Thoracic aorta (tissue), 2 donors: ENCODE measurements at regions not wholly inside any gene's neighbourhood (a gene's known extent, or its start where the extent isn't known, plus 50 kb on each side); places are given as distances from the start of the nearest gene placed in this dataset.

Experiments
- ATAC-seq: fragments of 150-250 bp; one replicate; pipeline ENCODE4 v1.8.0; 2017; ENCODE audit warnings: low read depth; ENCODE audit not compliant: insufficient number of reproducible peaks, low FRiP score
- DNase-seq: peaks from one replicate; pipeline ENCODE4 v3.0.0-alpha.2; 2020; ENCODE audit warnings: low spot score
- H3K27ac ChIP-seq, 2 donors: fragments of 200-600 bp; sonication (generic); 1 replicate in 1 of 2; 2 replicates in 1 of 2; pipeline ENCODE4 v1.5.1; 2016; ENCODE audit warnings: mild to moderate bottlenecking in 2 of 2, moderate library complexity in 2 of 2
- H3K27me3 ChIP-seq: fragments of 200-600 bp; sonication (generic); replicated peaks from 2 replicates; pipeline ENCODE4 v1.6.0; 2016; ENCODE audit warnings: mild to moderate bottlenecking; ENCODE audit not compliant: insufficient read depth
- H3K36me3 ChIP-seq: fragments of 200-600 bp; sonication (generic); one replicate; pipeline ENCODE4 v1.5.1; 2016
- H3K4me1 ChIP-seq, 2 donors: fragments of 200-600 bp; sonication (generic); 1 replicate in 1 of 2; 2 replicates in 1 of 2; pipeline versions ENCODE4 v1.5.1 to v1.6.0; 2016; ENCODE audit warnings: low read depth in 2 of 2, mild to moderate bottlenecking in 1 of 2; ENCODE audit not compliant: control insufficient read depth in 1 of 2
- H3K4me3 ChIP-seq: fragments of 200-600 bp; sonication (generic); 2 replicates; pipeline ENCODE4 v1.5.1; 2016; ENCODE audit warnings: mild to moderate bottlenecking
- H3K9me3 ChIP-seq: fragments of 200-600 bp; sonication (generic); 2 replicates; pipeline ENCODE4 v1.5.1; 2016
- CTCF ChIP-seq: fragments of 200-600 bp; sonication (generic); IDR thresholded peaks from one replicate; pipeline ENCODE4 v1.5.1; 2019; ENCODE audit warnings: antibody characterized with exemption

GRCh38 chr7:84462259-84462658 is 267.7 kb upstream of the SEMA3A start:
- ATAC-seq (no peak), DNase-seq (no peak)
- H3K4me1 ChIP-seq: no peaks in the 10 kb centered on the region

GRCh38 chr7:84461093-84461492 is 266.5 kb upstream of the SEMA3A start:
- H3K27ac ChIP-seq: no peak overlapping the region
- DNase-seq (no peak), ATAC-seq (no peak)
- no peaks in the 10 kb centered on the region for H3K36me3 ChIP-seq
- no peaks in the 10 kb centered on the region for H3K9me3 ChIP-seq
- TF ChIP-seq CTCF: no peak
- H3K4me1 ChIP-seq: no peaks in the 10 kb centered on the region
- no peaks in the 10 kb centered on the region for H3K27me3 ChIP-seq
- no peak overlapping the region for H3K4me3 ChIP-seq

More at GRCh38 chr7:84462259-84462658, 267.7 kb upstream of the SEMA3A start:
- H3K27me3 ChIP-seq: no peaks in the 10 kb centered on the region
- TF ChIP-seq CTCF: no peak
- no peaks in the 10 kb centered on the region for H3K36me3 ChIP-seq
- H3K9me3 ChIP-seq: no peaks in the 10 kb centered on the region
- H3K27ac ChIP-seq: no peak overlapping the region
- no peak overlapping the region for H3K4me3 ChIP-seq

- no peak overlapping the region for H3K27ac ChIP-seq
- DNase-seq: no peak
- no peak for TF ChIP-seq CTCF
- no peaks in the 10 kb centered on the region for H3K27me3 ChIP-seq
- no peak overlapping the region for H3K4me3 ChIP-seq
- no peaks in the 10 kb centered on the region for H3K4me1 ChIP-seq
- H3K36me3 ChIP-seq: no peaks in the 10 kb centered on the region
- no peak for ATAC-seq
- H3K9me3 ChIP-seq: no peaks in the 10 kb centered on the region
Observed at GRCh38 chr7:84455788-84456187, 261.2 kb upstream of the SEMA3A start.

- H3K4me1 ChIP-seq: no peaks in the 10 kb centered on the region
- ATAC-seq: no peak
- H3K27ac ChIP-seq: no peak overlapping the region
Observed at GRCh38 chr7:84454174-84454959, 259.8 kb upstream of the SEMA3A start.

DNA sequence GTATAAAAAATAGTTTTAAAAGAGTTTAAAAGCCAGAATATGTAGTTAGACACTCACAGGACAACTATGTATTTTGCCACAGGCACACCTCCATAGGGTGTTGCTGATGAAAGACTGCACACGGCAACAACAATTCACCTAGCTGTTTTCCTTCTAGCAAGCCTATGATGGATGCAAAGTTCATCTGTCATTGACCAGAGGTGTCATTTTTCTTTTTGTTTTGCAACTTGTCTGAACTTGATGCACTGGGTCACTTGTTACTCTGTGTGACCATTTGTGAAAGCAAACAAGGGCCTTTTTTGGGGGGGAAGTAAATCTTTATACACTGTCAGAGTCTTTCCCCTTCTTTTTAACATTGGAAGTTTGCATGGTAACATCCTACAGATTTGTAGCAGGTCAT is 258.0 kb upstream of the SEMA3A start:
- H3K4me1 ChIP-seq: no peaks in the 10 kb centered on the region
- no peak overlapping the region for H3K4me3 ChIP-seq
- no peaks in the 10 kb centered on the region for H3K36me3 ChIP-seq
- H3K27me3 ChIP-seq: no peaks in the 10 kb centered on the region
- H3K9me3 ChIP-seq: no peaks in the 10 kb centered on the region
- DNase-seq (no peak), ATAC-seq (no peak)
- TF ChIP-seq CTCF: no peak
- H3K27ac ChIP-seq: no peak overlapping the region

More at GRCh38 chr7:84454174-84454959, 259.8 kb upstream of the SEMA3A start:
- H3K36me3 ChIP-seq: no peaks in the 10 kb centered on the region
- H3K9me3 ChIP-seq: no peaks in the 10 kb centered on the region
- no peak overlapping the region for H3K4me3 ChIP-seq
- no peak for DNase-seq
- no peaks in the 10 kb centered on the region for H3K27me3 ChIP-seq
- TF ChIP-seq CTCF: no peak
